Esophagus muscularis mucosa (tissue), 3 donors: ENCODE measurements at regions not wholly inside any gene's neighbourhood (a gene's known extent, or its start where the extent isn't known, plus 50 kb on each side); places are given as distances from the start of the nearest gene placed in this dataset.

Experiments used
- CTCF ChIP-seq, 3 experiments: fragments of 200-600 bp in 2 of 3; fragments of 450-650 bp in 1 of 3; sonication (generic) in 2 of 3; IDR thresholded peaks; one replicate each; pipeline ENCODE4 v1.5.1; 2017 to 2019; ENCODE audit warnings: antibody characterized with exemption in 3 of 3, mild to moderate bottlenecking in 2 of 3, moderate library complexity in 1 of 3
- POLR2A ChIP-seq: fragments of 450-650 bp; IDR thresholded peaks from one replicate; pipeline ENCODE4 v1.6.1; 2017; ENCODE audit warnings: antibody characterized with exemption, moderate library complexity, mild to moderate bottlenecking, low read depth

DNA sequence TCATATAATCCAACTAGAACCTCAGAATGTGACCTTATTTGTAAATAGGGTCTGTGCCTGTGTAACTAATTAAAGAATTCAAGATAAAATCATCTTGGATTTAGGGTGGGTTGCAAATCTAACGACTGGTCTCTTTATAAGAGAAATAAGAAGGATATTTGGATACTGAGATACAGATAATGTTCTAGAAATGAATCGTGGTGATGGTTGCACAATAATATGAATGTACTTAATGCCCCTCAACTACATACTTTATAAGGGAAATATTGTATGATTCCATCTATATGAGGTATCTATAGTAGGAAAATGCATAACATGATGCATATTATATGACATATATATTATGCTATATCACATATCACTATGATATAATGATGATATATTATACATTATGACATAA, 265.7 kb downstream of the SEMA3D start:
- TF ChIP-seq CTCF (IDR thresholded peaks at IDR 0.05): no peak
- no peak for TF ChIP-seq POLR2A
